ENCODE measurements at regions not wholly inside any gene's neighbourhood (a gene's known extent, or its start where the extent isn't known, plus 50 kb on each side); places are given as distances from the start of the nearest gene placed in this dataset.

GRCh38 chr11:87739261-87739660, 436.0 kb downstream of the RAB38 start:
- no peak for TF ChIP-seq SUZ12 (IDR thresholded peaks at IDR 0.05; ENCODE audit: extremely low read depth, insufficient read depth, insufficient read length)
- TF ChIP-seq ZNF274 (IDR thresholded peaks at IDR 0.05; ENCODE audit: low read depth, low read length): no peak
